CD4-positive, alpha-beta T cell (primary cell): ENCODE measurements at regions not wholly inside any gene's neighbourhood (a gene's known extent, or its start where the extent isn't known, plus 50 kb on each side); places are given as distances from the start of the nearest gene placed in this dataset.

ENCODE experiments used
- ATAC-seq: fragments of 200-7000 bp; cut with Tn5 transposase; one replicate; pipeline ENCODE4 v1.10.0; 2022; ENCODE audit warnings: mild to moderate bottlenecking; ENCODE audit not compliant: poor library complexity
- CTCF ChIA-PET: fragments of 350-600 bp; sonication (Branson Sonifier 250); formaldehyde crosslinking; loops from one replicate; lab custom pipeline; 2021; ENCODE audit warnings: antibody characterized with exemption, inconsistent platforms; lab: Charles Lee
- POLR2A ChIA-PET: fragments of 350-600 bp; sonication (Branson Sonifier 250); formaldehyde crosslinking; loops from one replicate; lab custom pipeline; 2021; ENCODE audit warnings: antibody characterized with exemption, inconsistent platforms; lab: Charles Lee
- DNase-seq, 14 experiments: peaks; one replicate each; pipeline ENCODE4 v3.0.0-alpha.2; 2013 to 2020; ENCODE audit warnings: mixed read lengths in 2 of 14
- H3K27ac ChIP-seq, 2 donors: one replicate each; pipeline versions ENCODE4 v1.5.1 to v1.7.0; 2013; ENCODE audit warnings: low read length in 2 of 2, low read depth in 1 of 2, mild to moderate bottlenecking in 1 of 2
- H3K27me3 ChIP-seq, 2 experiments: 1 replicate in 1 of 2; 2 replicates in 1 of 2; pipeline versions ENCODE4 v1.6.1 to v1.7.0; 2013; ENCODE audit warnings: low read length in 2 of 2, control low read depth in 1 of 2, mild to moderate bottlenecking in 1 of 2, moderate library complexity in 1 of 2; ENCODE audit not compliant: insufficient read depth in 2 of 2, control insufficient read depth in 1 of 2
- H3K36me3 ChIP-seq: one replicate; pipeline ENCODE4 v1.6.1; 2013; ENCODE audit warnings: low read length, control low read depth; ENCODE audit not compliant: insufficient read depth
- H3K4me1 ChIP-seq: one replicate; pipeline ENCODE4 v1.6.1; 2013; ENCODE audit warnings: low read length, control low read depth; ENCODE audit not compliant: insufficient read depth
- H3K4me3 ChIP-seq: one replicate; pipeline ENCODE4 v1.5.1; 2013; ENCODE audit warnings: mild to moderate bottlenecking, low read length, moderate library complexity
- H3K9me3 ChIP-seq, 2 experiments: 1 replicate in 1 of 2; 2 replicates in 1 of 2; pipeline versions ENCODE4 v1.6.1 to v1.7.0; 2013; ENCODE audit warnings: low read length in 2 of 2, mild to moderate bottlenecking in 2 of 2, control low read depth in 1 of 2, moderate library complexity in 1 of 2; ENCODE audit not compliant: control insufficient read depth in 1 of 2, insufficient read depth in 1 of 2
- H3K27ac Mint-ChIP-seq: one replicate; pipeline ENCODE4 v1.8.0; 2020; ENCODE audit warnings: mixed read lengths
- H3K27me3 Mint-ChIP-seq: one replicate; pipeline ENCODE4 v1.8.0; 2021; ENCODE audit warnings: mixed read lengths
- H3K36me3 Mint-ChIP-seq: one replicate; pipeline ENCODE4 v1.8.0; 2021; ENCODE audit warnings: low read depth, mixed read lengths
- H3K4me1 Mint-ChIP-seq: one replicate; pipeline ENCODE4 v1.8.0; 2021; ENCODE audit warnings: low read depth, mixed read lengths
- H3K4me3 Mint-ChIP-seq: one replicate; pipeline ENCODE4 v1.8.0; 2020; ENCODE audit warnings: mild to moderate bottlenecking, mixed read lengths
- H3K9me3 Mint-ChIP-seq: one replicate; pipeline ENCODE4 v1.8.0; 2020; ENCODE audit warnings: mixed read lengths
- intact Hi-C, 2 experiments: fragments of 100-400 bp; cut with DNase I in 1 of 2; cut with micrococcal nuclease in 1 of 2; formaldehyde crosslinking; loops; one replicate each; pipeline versions ENCODE4 v1.15.1 to v1.9.0; 2023 to 2025; cut with DNase I, micrococcal nuclease
- TF ChIP-seq, protein P1 (sequence below): fragments of 200-600 bp; IDR thresholded peaks from one replicate; pipeline ENCODE4 v1.8.0; 2022; ENCODE audit warnings: antibody characterized with exemption, mild to moderate bottlenecking

DNA sequence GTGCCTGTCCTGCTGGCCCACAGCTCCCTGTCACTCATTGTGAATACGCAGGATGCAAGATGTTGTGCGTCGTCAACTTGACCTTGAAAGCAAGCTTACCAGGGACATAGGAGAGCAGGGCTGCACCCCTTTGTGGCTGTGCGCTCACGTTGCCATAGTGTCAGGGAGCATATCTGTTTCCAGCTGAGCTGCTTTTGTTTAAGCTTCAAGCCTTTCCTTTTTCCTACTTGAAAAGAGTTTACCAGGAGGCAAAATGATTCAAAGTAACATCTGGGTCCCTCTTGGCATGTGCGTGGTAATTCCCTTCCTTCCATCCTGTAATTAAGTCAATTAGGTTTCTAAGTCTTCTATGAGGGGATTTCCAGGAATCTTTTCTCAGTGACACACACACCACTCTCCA is 537.1 kb downstream of the AJAP1 start:
- no peaks in the 10 kb centered on the region for H3K4me1 ChIP-seq
- DNase-seq, result no peak
- ATAC-seq, result no peak
- CTCF ChIA-PET, result no interaction called here
- Mint-ChIP-seq H3K36me3 (no peaks in the 10 kb centered on the region), H3K27me3 (peaks cover 5% of the 10 kb centered on the region), H3K4me3 (no peak overlapping the region), H3K27ac (no peak overlapping the region), H3K9me3 (no peaks in the 10 kb centered on the region), H3K4me1 (no peaks in the 10 kb centered on the region)
- intact Hi-C loops, result no loop called here
- H3K9me3 ChIP-seq, result no peaks in the 10 kb centered on the region
- POLR2A ChIA-PET, result no interaction called here
- no peaks in the 10 kb centered on the region for H3K36me3 ChIP-seq
- no peak overlapping the region for H3K27ac ChIP-seq
- no peaks in the 10 kb centered on the region for H3K27me3 ChIP-seq
- no peak overlapping the region for H3K4me3 ChIP-seq
- TF ChIP-seq, protein P1, sequence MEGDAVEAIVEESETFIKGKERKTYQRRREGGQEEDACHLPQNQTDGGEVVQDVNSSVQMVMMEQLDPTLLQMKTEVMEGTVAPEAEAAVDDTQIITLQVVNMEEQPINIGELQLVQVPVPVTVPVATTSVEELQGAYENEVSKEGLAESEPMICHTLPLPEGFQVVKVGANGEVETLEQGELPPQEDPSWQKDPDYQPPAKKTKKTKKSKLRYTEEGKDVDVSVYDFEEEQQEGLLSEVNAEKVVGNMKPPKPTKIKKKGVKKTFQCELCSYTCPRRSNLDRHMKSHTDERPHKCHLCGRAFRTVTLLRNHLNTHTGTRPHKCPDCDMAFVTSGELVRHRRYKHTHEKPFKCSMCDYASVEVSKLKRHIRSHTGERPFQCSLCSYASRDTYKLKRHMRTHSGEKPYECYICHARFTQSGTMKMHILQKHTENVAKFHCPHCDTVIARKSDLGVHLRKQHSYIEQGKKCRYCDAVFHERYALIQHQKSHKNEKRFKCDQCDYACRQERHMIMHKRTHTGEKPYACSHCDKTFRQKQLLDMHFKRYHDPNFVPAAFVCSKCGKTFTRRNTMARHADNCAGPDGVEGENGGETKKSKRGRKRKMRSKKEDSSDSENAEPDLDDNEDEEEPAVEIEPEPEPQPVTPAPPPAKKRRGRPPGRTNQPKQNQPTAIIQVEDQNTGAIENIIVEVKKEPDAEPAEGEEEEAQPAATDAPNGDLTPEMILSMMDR, result no peak

DNA sequence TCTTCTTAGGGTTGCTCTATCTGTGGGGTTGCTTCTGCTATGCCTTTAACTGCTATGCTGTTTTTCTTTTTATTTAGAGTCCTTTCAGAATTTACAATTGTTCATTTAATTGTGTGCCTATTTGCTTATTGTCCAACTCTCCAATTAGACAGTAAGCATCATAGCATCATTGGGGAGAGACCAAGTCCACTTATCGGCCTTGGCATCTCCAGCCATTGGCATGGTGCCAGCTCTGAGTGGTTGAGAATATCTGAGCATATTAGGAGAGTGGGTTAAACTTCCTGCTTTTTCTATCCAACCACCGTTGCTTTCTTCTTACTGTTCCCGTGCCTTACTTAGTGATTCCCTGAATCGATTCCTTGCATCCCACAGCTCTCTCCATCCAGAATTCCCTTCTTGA is 535.0 kb downstream of the AJAP1 start:
- H3K36me3 ChIP-seq, result no peaks in the 10 kb centered on the region
- Mint-ChIP-seq H3K27me3 (peaks cover 16% of the 10 kb centered on the region), H3K27ac (no peak overlapping the region), H3K4me1 (no peaks in the 10 kb centered on the region), H3K9me3 (no peaks in the 10 kb centered on the region), H3K36me3 (no peaks in the 10 kb centered on the region), H3K4me3 (no peak overlapping the region)
- no peaks in the 10 kb centered on the region for H3K4me1 ChIP-seq
- CTCF ChIA-PET, result no interaction called here
- no peaks in the 10 kb centered on the region for H3K9me3 ChIP-seq
- H3K27ac ChIP-seq, result no peak overlapping the region
- TF ChIP-seq, protein P1, result no peak
- DNase-seq (no peak), ATAC-seq (no peak)
- no peaks in the 10 kb centered on the region for H3K27me3 ChIP-seq
- no peak overlapping the region for H3K4me3 ChIP-seq
- intact Hi-C loops, result no loop called here
- POLR2A ChIA-PET, result no interaction called here

DNA sequence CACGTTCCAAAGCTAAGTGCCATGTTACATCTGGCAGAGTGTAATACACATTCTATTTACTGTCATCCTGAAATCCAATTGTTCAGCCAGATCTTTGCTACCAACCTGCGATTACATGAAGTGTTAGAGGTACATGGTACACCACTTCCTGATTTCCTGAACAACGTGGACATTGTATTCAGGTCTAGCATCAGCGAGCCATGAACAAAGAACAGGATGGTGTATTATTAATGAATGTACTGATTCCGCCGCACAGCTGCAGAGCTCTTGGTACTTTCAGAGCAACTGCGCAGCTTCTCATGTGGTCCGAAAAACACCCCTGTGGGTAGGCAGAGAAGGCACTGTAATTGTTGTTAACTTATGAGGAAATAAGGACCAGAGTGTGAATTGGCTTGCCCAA is 511.4 kb downstream of the AJAP1 start:
- H3K4me1 Mint-ChIP-seq, result no peaks in the 10 kb centered on the region
- no peaks in the 10 kb centered on the region for H3K4me1 ChIP-seq
- CTCF ChIA-PET, result no interaction called here
- no peaks in the 10 kb centered on the region for H3K36me3 Mint-ChIP-seq
- POLR2A ChIA-PET, result no interaction called here
- no peaks in the 10 kb centered on the region for H3K27me3 ChIP-seq
- no peaks in the 10 kb centered on the region for H3K36me3 ChIP-seq
- H3K27ac Mint-ChIP-seq, result no peak overlapping the region
- DNase-seq (no peak), ATAC-seq (no peak)
- H3K27ac ChIP-seq, result no peak overlapping the region
- TF ChIP-seq, protein P1, result no peak
- peaks cover 26% of the 10 kb centered on the region for H3K27me3 Mint-ChIP-seq
- no peaks in the 10 kb centered on the region for H3K9me3 Mint-ChIP-seq
- no peak overlapping the region for H3K4me3 ChIP-seq
- H3K4me3 Mint-ChIP-seq, result no peak overlapping the region
- H3K9me3 ChIP-seq, result peaks cover 0 to 5% of the 10 kb centered on the region in 2 experiments
- intact Hi-C loops, result no loop called here
